IPS-18c (cell line): ENCODE measurements at regions not wholly inside any gene's neighbourhood (a gene's known extent, or its start where the extent isn't known, plus 50 kb on each side); places are given as distances from the start of the nearest gene placed in this dataset.

ENCODE experiments used
- H3K4me3 ChIP-seq: 2 replicates; pipeline ENCODE4 v1.7.0; 2013; ENCODE audit warnings: low read depth, mild to moderate bottlenecking, low read length, moderate library complexity; ENCODE audit not compliant: insufficient read depth
- H3K9me3 ChIP-seq: one replicate; pipeline ENCODE4 v1.6.1; 2013; ENCODE audit warnings: mild to moderate bottlenecking, low read length, moderate library complexity; ENCODE audit not compliant: control insufficient read depth, insufficient read depth

DNA sequence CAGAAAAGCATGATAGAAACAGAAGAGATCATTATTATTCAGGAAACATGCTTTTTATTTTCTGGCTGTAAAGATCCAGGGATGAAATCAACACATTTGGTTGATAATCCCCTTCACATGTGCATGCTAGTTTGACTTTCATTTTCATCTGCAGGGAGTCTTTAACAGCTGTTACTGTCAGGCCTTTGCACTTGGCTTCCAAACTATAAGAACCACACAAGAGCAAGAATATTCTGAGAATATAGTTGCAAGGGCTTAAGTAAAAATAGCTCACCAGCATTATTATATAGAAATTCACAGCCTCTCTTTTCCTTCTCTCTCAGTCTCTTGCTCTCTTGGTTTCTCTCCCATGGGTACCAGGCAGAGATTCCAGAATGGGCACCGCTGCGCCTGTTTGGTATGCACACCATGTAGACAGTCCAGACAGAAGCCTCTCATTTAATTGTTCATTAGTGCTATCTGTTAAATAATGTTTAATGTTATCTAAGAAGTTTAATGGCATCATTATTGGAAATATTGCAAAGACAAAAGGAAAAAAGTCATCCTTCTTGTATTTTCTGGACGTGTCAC lies 622.3 kb upstream of the PLXNA2 start:
- Histone ChIP-seq H3K9me3 (no peaks in the 10 kb centered on the region), H3K4me3 (no peak overlapping the region)

DNA sequence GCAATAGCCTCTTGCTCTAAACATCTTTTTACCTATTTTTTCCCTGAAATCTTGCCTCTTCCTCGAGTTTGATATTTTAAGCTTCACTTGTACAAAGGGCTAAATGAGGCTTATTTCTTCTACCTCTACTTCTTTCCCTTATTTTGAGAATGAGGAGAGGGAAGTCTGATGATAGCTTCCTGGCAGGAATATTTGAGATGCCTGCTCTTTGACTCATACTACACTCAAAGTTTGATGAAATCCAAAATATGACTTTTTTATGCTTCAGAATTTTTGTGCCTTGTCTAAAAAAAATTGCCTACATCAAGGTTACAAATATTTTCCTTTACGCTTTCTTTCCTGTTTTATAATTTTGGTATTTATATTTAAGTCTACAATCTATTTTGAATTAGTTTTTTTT lies 624.4 kb upstream of the PLXNA2 start:
- no peaks in the 10 kb centered on the region for H3K9me3 ChIP-seq
- H3K4me3 ChIP-seq: no peak overlapping the region

DNA sequence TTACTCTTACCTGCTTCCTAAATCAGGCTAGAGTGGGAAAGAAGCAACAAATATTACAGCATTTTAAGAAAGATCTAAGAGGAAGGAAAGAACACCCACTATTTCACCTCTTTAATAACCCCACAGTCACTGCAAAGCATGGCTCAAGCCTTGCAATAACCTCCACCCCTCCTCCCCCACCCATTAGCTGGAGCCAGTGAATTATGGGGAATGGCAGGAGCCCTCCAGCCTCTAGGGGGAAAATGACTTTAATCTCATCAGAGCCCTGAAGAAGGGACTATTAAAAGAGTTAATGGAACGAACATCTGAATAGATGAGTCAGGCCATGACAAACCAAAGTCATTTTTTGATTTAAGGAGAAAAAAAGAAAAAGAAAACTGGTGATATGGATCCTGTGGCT lies 630.7 kb upstream of the PLXNA2 start:
- Histone ChIP-seq H3K4me3 (no peak overlapping the region), H3K9me3 (no peaks in the 10 kb centered on the region)

DNA sequence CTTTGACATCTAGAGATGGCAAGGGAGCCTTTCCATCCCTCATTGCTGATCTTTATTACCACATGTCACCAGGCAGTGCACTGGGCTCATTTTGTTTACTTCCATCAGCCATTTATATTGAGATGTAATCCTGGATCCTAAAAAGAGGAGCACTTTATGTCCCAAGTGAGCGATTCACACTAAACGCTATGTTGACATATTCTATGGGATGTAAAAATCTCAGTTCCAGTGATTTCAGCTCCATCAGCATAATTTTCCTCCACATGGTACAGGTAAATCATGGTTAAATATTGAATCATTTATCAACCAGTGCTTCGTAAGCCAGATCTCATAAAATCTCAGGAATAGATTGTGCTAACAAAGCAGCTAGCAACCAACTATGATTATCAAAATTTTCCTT lies 634.8 kb upstream of the PLXNA2 start:
- Histone ChIP-seq H3K4me3 (no peak overlapping the region), H3K9me3 (no peaks in the 10 kb centered on the region)

DNA sequence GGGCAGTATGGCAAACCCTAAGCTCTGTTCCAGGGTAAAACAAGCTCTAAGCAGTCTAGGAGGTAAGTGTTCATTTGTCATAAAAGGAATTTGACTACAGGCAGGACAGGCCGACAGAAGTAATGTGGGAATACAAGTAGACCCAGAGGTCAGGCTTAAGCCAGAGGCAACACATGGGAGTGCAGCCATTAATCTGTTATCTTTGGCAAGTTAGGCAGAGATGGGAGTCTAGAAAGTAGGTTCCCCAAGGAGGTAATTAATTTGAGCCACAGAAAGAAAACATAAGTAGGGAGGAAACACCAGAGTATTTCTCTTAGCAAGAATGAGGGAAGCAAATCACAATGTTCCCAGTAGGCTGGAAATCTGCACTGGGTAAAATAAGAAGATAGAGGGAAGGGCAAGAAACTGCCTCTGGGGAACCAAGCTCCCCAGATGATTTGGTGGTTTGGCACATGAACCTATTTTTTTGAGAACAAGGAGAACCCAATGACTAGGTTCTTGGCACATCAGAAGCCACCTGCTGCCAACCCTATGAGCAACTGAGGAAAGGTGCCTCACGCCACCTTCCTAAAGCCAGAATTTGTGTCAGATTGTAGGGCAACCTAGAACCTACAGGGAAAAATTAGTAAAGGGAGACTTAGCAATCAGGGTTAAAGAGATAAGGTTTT lies 636.4 kb upstream of the PLXNA2 start:
- no peak overlapping the region for H3K4me3 ChIP-seq
- H3K9me3 ChIP-seq: no peaks in the 10 kb centered on the region

DNA sequence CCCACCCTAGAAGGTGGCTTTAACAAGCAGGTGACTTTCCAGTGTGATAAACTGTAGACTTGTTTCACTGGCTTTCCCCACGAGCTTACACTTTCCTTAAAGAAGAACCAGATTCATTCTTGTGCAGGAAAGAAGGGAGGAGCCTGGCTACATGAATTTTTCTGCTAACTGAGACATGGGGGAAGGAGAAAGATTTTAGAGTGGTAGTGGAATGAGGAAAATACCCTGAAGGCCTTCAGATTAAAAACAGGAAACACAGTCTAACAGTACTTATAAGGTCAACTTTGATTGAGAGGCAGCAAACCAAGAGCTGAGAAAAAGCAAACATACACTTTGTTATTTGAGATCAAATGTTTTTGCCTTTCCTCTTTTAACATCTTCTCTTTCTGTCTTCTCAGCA lies 640.9 kb upstream of the PLXNA2 start:
- Histone ChIP-seq H3K4me3 (no peak overlapping the region), H3K9me3 (no peaks in the 10 kb centered on the region)

DNA sequence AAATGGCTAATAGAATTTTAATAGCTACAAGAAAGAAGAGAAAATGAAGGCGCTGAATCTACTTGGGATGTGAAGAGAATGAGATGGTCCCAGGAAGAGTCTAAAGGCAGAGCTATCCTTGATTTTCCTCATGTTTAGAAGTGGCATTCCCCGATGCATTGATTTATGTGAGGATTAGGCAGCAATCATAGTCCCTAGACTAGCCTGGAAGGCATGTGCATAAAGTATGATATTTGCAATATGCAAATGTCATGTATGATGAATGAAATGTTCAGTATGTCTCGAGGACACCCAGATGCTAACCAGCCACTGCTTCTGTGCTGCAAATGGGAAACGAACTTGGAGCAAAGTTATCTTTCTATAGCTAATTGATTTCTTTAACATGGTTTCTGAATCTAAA lies 641.5 kb upstream of the PLXNA2 start:
- H3K9me3 ChIP-seq: no peaks in the 10 kb centered on the region
- no peak overlapping the region for H3K4me3 ChIP-seq

DNA sequence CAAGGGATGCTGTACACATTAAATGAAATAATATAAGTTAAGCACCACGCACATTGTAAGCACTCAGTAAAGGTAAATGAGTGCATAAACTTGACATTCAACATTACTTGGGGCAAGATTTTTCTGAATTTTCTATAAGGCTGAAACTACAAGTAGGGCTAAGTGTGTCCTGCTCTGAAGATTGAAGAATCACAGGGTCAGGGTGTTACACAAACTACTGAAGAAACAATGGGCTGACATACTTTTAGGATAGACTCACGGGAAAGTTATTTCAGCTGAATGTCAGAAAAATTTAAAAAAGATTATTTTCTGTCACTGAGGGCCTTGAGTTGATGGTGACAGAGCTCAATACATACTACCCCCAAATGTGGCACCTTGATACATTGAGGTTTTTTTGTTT lies 644.2 kb upstream of the PLXNA2 start:
- no peak overlapping the region for H3K4me3 ChIP-seq
- H3K9me3 ChIP-seq: no peaks in the 10 kb centered on the region

DNA sequence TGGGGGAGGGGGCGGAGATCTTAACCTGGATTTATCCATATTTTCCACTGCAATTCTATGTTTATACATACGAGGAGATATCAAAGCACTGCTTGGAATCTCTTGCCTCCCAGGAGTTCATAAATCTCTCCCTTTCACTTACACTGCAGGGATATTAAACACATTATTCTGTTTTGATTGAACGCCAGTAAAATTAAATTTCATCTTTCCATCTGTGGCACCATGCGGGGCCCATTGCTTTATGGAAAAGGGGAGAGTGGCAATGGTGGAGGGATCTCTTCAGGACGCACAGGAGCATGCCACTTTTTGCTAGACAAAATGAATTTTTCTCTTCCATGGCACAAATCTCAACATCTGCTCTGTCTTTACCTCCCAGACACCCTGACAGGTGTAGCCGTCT lies 648.0 kb upstream of the PLXNA2 start:
- H3K4me3 ChIP-seq: no peak overlapping the region
- no peaks in the 10 kb centered on the region for H3K9me3 ChIP-seq

DNA sequence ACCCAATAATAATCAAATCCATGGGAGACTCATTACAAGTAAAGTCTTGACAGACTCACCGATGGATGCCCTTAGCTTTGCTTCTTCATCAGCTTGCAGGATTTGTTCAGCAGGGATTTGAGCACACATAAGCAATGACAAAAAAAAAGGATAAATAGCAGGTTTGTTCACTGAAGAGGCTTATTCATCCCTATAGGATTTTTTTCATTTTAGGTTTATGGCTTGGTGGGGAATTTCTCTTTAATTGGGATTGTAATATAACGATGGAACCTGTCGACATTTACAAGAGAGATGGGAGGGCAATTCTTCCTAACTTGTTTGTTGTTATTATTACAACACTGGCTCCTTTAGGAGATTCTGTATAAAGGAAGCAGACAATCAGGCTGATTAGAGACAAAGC lies 649.1 kb upstream of the PLXNA2 start:
- Histone ChIP-seq H3K9me3 (no peaks in the 10 kb centered on the region), H3K4me3 (no peak overlapping the region)

DNA sequence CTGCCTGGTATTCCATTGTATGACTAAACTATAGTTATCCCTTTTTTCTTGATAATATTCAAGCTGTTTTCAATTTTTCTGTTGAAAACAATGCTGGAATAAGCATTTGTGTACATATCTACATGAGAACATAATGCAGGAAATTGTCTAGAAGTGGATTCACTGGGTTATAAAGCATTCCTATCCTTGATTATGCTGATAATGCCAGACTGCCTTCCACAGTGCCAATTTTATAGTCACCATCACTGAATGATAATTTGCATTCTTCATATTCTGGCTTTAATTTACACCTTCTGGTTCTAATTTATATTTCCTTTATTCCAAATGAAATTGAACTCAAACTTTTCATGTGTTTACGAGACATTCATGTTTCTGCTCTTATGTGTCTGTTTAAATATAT lies 651.0 kb upstream of the PLXNA2 start:
- H3K4me3 ChIP-seq: no peak overlapping the region

DNA sequence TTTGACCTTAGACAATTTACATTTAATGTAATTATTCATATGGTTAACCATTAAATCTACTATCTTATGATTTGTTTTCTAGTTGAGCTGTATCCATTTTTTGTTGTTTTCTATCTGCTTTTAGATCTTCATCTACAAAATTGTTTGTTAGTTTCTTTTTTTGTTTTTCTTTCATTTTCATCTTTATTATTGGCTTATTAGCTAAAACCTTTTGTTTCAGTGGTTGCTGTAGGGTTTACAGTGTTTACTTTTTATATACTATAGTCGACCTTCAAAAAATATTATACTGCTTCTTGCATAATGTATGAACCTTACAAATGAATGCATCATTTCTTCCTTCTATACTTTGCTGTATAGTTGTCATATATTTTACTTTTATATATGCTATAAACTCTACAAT lies 651.6 kb upstream of the PLXNA2 start:
- no peak overlapping the region for H3K4me3 ChIP-seq
- H3K9me3 ChIP-seq: no peaks in the 10 kb centered on the region

More for the DNA sequence above, 651.0 kb upstream of the PLXNA2 start:
- no peaks in the 10 kb centered on the region for H3K9me3 ChIP-seq

DNA sequence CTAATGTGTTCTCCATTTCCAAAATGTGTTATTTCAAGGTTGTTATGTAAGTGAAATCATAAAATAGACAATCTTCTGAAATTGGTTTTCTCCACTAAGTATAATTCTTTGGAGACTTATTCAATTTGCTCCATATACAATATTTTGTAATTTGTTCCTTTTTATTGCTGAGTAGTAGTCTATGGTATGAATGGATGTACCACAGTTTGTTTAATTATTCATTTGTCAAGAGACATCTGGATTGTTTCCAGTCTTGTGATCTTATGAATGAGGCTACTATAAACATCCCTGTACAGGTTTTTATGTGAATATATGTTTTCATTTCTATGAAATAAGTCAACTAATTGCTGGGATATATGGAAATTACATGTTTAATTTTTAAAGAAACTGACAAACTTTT lies 652.6 kb upstream of the PLXNA2 start:
- Histone ChIP-seq H3K9me3 (no peaks in the 10 kb centered on the region), H3K4me3 (no peak overlapping the region)

DNA sequence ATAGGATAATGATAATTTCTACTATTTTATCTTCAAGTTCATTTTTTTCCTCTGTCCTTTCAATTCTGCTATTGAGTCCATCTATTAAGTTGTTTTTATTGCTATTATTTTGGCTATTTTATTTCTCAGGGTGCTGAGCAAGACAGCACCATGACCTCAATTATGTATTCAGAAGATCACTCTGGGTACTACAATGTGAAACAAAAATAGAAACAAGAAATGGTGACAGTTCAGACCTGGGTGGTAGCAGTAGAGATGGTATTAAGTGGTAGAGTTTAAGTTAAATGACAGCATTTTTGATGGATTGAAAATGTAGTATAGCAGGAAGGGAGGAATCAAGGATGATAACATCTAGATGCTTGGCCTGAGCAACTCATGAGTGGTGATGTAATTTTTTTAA lies 655.3 kb upstream of the PLXNA2 start:
- H3K9me3 ChIP-seq: no peaks in the 10 kb centered on the region
- H3K4me3 ChIP-seq: no peak overlapping the region

DNA sequence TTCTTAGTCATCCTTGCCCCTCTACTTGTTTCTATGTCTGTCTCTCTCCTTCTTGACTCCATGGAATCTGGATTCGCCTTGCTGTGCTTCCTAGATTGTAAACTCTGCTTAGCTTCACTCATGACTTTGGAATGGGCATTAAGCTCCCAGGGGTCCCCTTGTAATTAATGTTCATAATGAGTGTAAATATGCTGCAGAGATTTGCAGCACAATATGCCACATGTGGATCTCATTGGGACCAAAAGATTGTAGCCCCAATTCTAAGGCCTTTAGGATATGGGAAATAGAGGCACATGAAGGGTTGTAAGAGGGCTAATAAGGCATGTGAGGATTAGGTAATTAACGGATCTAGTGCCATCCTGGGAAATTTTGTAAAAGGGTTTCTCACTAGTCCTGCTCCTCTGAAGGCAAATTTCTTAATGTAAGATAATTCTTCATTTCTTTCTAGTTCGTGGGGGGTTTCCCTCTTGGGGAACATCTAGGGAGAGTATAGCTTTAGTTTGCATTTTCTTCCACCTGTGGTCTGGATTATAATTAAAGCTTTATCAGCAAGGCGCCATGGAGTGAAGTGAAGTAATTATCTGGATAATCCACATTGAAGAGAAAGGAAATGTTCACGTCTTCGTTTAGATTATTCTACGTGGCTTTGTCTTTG lies 659.2 kb upstream of the PLXNA2 start:
- Histone ChIP-seq H3K4me3 (no peak overlapping the region), H3K9me3 (no peaks in the 10 kb centered on the region)

DNA sequence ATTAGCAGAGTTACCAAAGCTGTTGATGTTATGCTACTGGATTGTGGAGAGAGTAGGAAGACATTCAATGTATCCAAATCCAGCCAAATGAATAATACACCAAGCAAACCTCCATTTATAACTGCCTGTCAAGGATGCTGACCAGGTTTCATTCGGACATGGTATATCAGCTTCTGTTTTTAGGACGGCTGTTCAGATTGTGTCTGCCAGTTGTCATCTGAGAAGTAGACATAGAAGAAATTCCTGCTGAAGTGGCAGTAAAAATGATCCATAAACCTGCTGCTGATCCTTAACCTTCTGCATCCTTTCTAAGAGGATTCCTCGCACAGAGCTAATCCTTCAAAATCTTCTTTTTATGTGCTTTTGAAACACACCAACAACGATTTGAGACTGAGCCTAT lies 663.6 kb upstream of the PLXNA2 start:
- Histone ChIP-seq H3K4me3 (no peak overlapping the region), H3K9me3 (no peaks in the 10 kb centered on the region)

DNA sequence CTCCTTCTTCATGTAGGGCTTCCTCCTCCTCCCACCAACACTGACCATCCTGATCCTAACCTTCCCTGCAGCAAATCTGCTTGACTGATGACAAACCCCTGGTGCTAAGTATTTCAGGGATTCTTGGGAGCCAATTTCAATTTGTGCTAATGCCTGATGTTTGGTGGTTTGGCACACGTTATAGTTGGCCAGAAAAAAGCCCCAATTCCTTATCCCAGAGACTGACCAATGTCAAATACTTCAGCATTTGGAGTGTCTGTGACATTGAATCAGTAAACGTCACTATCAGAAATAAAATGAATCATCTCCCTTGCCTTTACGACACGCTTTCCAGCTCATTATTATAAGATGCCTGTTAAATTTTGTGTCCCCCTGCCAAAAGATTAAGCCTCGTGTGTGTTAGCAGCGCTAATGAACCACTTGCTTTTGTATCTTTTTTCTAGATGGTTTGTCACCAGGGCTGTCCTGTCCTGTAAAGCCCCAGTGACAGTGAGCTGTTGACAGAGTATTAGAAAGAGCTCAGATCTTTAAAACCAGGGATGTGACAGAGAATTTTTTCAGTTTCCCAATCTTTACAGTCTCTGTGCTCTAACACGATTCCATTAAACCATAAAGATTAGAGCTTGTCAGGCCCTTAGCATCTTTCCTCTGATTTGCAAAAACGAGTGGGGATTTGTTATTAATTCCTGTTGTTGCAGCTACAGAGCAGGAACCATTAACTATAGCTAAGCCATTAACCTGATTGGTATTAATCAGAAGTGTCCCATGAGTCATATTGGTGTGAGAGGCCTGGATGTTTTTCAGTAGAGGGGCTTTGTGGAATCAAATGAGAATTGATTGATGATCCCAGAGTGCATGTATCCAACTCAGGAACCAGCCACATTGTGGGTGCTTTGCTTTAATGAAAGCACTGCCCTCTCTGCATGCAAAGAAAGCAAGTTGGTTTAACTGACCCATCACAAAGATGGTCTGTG lies 665.1 kb upstream of the PLXNA2 start:
- Histone ChIP-seq H3K4me3 (no peak overlapping the region), H3K9me3 (no peaks in the 10 kb centered on the region)

DNA sequence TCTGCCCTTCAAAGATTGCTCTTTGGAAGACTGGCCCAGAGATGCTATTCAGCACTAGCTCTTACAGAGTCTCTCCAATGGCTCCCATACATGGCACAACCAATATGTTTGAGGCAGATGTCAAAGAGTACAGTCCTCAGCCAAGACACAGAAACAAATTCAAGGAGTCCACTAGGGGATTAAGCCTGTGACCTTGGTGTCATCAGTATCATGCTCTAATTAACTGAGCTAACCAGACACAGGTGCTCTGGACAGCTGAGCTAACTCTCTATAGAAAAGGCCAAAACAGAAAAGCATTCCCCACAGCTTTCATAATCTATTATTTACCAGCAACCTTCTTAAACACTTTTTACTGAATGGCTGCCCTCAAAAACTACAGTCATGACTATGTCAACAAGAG lies 666.0 kb upstream of the PLXNA2 start:
- H3K4me3 ChIP-seq: no peak overlapping the region
- H3K9me3 ChIP-seq: no peaks in the 10 kb centered on the region
